Endothelial cell of umbilical vein (primary cell): ENCODE measurements at regions not wholly inside any gene's neighbourhood (a gene's known extent, or its start where the extent isn't known, plus 50 kb on each side); places are given as distances from the start of the nearest gene placed in this dataset.

Experiments used
- BruUV-seq: library from RNA; stranded (reverse); fragments of 400-500 nt; replicated peaks from 2 replicates; lab custom pipeline; 2021; lab: Mats Ljungman, UMichigan
- CTCF ChIA-PET: fragments of 300-600, 350-600 bp; sonication (Branson Sonifier 250); formaldehyde crosslinking; loops from one replicate; lab custom pipeline; 2021; ENCODE audit warnings: antibody characterized with exemption, inconsistent platforms; lab: Charles Lee
- POLR2A ChIA-PET: fragments of 300-600, 350-600 bp; sonication (Branson Sonifier 250); formaldehyde crosslinking; loops from one replicate; lab custom pipeline; 2021; ENCODE audit warnings: antibody characterized with exemption, inconsistent platforms; lab: Charles Lee
- DNase-seq: peaks from one replicate; pipeline ENCODE4 v3.0.0-alpha.2; 2011; ENCODE audit warnings: low read depth, low spot score
- FAIRE-seq: peaks from 2 replicates; lab custom pipeline; 2011; peaks lifted over from hg19 to GRCh38; lab: Jason Lieb, UNC
- H2AFZ ChIP-seq: 2 replicates; pipeline ENCODE4 v1.6.0; 2012; ENCODE audit warnings: low read depth, low read length, control low read depth, inconsistent platforms
- H3K27ac ChIP-seq: 2 replicates; pipeline ENCODE4 v1.5.1; 2011; ENCODE audit warnings: low read depth, mild to moderate bottlenecking, control low read depth, low read length, moderate library complexity; ENCODE audit not compliant: insufficient read depth
- H3K27me3 ChIP-seq, 2 experiments: 2 replicates each; pipeline versions ENCODE4 v1.6.0 to v1.6.1; 2011; ENCODE audit warnings: low read length in 2 of 2, mixed read lengths in 1 of 2; ENCODE audit not compliant: control insufficient read depth in 2 of 2, insufficient read depth in 2 of 2
- H3K36me3 ChIP-seq, 2 experiments: 2 replicates in 1 of 2; 3 replicates in 1 of 2; pipeline ENCODE4 v1.5.1; 2011; ENCODE audit warnings: low read length in 2 of 2, mild to moderate bottlenecking in 1 of 2, moderate library complexity in 1 of 2; ENCODE audit not compliant: control insufficient read depth in 2 of 2, insufficient read depth in 2 of 2; ENCODE audit errors: extremely low read depth in 1 of 2
- H3K4me1 ChIP-seq: 3 replicates; pipeline ENCODE4 v1.5.1; 2011; ENCODE audit warnings: mild to moderate bottlenecking, low read length; ENCODE audit not compliant: control insufficient read depth, insufficient read depth; ENCODE audit errors: extremely low read depth
- H3K4me2 ChIP-seq: 2 replicates; pipeline ENCODE4 v1.6.1; 2011; ENCODE audit warnings: low read length, control low read depth, mixed read lengths; ENCODE audit not compliant: insufficient read depth
- H3K4me3 ChIP-seq, 3 experiments: fragments of 200-600 bp in 1 of 3; sonication (generic), shearing (Covaris generic) in 1 of 3; replicated peaks in 1 of 3; 2 replicates each; pipeline ENCODE4 v1.5.1; 2011 to 2016; ENCODE audit warnings: control low read depth in 3 of 3, low read length in 3 of 3, mild to moderate bottlenecking in 2 of 3, inconsistent platforms in 1 of 3, low read depth in 1 of 3, moderate library complexity in 1 of 3; ENCODE audit not compliant: insufficient read depth in 1 of 3
- H3K79me2 ChIP-seq: 2 replicates; pipeline ENCODE4 v1.6.0; 2012; ENCODE audit warnings: low read length, inconsistent platforms; ENCODE audit not compliant: control insufficient read depth, insufficient read depth
- H3K9ac ChIP-seq: replicated peaks from 2 replicates; pipeline ENCODE3; 2011; ENCODE audit warnings: low read length, control low read depth; ENCODE audit not compliant: insufficient read depth; ENCODE audit errors: extremely low read depth
- H3K9me1 ChIP-seq: replicated peaks from 3 replicates; pipeline ENCODE4 v1.6.0; 2011; ENCODE audit warnings: mild to moderate bottlenecking, low read length; ENCODE audit not compliant: control insufficient read depth, insufficient read depth; ENCODE audit errors: extremely low read depth
- H3K9me3 ChIP-seq: replicated peaks from 2 replicates; pipeline ENCODE4 v1.5.1; 2012; ENCODE audit warnings: low read length, inconsistent platforms; ENCODE audit not compliant: control insufficient read depth, insufficient read depth
- H4K20me1 ChIP-seq: replicated peaks from 2 replicates; pipeline ENCODE3; 2011; ENCODE audit warnings: mild to moderate bottlenecking, low read length; ENCODE audit not compliant: control insufficient read depth, insufficient read depth; ENCODE audit errors: extremely low read depth
- EZH2 ChIP-seq: IDR thresholded peaks from 2 replicates; pipeline ENCODE4 v1.6.1; 2012; ENCODE audit warnings: borderline replicate concordance, low read depth, mild to moderate bottlenecking, moderate library complexity, low read length, inconsistent platforms; ENCODE audit not compliant: severe bottlenecking
- FOS ChIP-seq: IDR thresholded peaks from 2 replicates; pipeline ENCODE4 v1.6.1; 2011; ENCODE audit warnings: mild to moderate bottlenecking, low read length, moderate library complexity, borderline replicate concordance; ENCODE audit not compliant: insufficient read depth
- GATA2 ChIP-seq: IDR thresholded peaks from 2 replicates; pipeline ENCODE4 v1.7.0; 2011; ENCODE audit warnings: low read depth, mild to moderate bottlenecking, moderate library complexity, mixed read lengths, low read length; ENCODE audit not compliant: insufficient read length, insufficient read depth
- MAX ChIP-seq: IDR thresholded peaks from 2 replicates; pipeline ENCODE4 v1.6.1; 2011; ENCODE audit not compliant: insufficient read depth, insufficient read length
- POLR2A ChIP-seq: IDR thresholded peaks from 2 replicates; pipeline ENCODE4 v1.6.1; 2012; ENCODE audit warnings: low read depth, mild to moderate bottlenecking, control low read depth, low read length
- POLR2AphosphoS5 ChIP-seq: IDR thresholded peaks from 2 replicates; pipeline ENCODE4 v1.6.1; 2012; ENCODE audit warnings: low read depth, mild to moderate bottlenecking, control low read depth, low read length, moderate library complexity; ENCODE audit not compliant: insufficient read depth
- dilution Hi-C: fragments of 300-500 bp; cut with MboI; formaldehyde crosslinking; loops from one replicate; pipeline ENCODE4 v1.15.0; 2019; ENCODE audit warnings: low sequenced_read_pairs; ENCODE audit not compliant: extremely low pct_ligation_motif_present
- intact Hi-C: fragments of 100-400 bp; cut with micrococcal nuclease; formaldehyde crosslinking; loops from one replicate; pipeline ENCODE4 v1.10.0; 2022
- TF ChIP-seq, protein P1 (sequence below), 2 donors: IDR thresholded peaks; 1 replicate in 1 of 2; 2 replicates in 1 of 2; pipeline ENCODE4 v1.5.1; 2011; ENCODE audit warnings: low read length in 2 of 2, mild to moderate bottlenecking in 2 of 2, moderate library complexity in 2 of 2, control low read depth in 1 of 2, inconsistent platforms in 1 of 2, low read depth in 1 of 2; ENCODE audit not compliant: insufficient read depth in 1 of 2; ENCODE audit errors: extremely low read depth in 1 of 2

- no peaks in the 10 kb centered on the region for H3K9me1 ChIP-seq
- no TSS peak for BruUV-seq
- CTCF ChIA-PET: interaction anchor here (0.9 to 2.3 kb wide), 3 partner anchors 10 to 570 kb away, joined by 3 to 15 read pairs (median 4); no protein-coding TSS in a partner anchor
- H3K27ac ChIP-seq: no peak overlapping the region
- no peaks in the 10 kb centered on the region for H3K27me3 ChIP-seq
- no peaks in the 10 kb centered on the region for H4K20me1 ChIP-seq
- no peaks in the 10 kb centered on the region for H3K36me3 ChIP-seq
- dilution Hi-C loops (no loop called here), intact Hi-C loops (no loop called here)
- H3K9me3 ChIP-seq: no peaks in the 10 kb centered on the region
- no peaks in the 10 kb centered on the region for H3K79me2 ChIP-seq
- TF ChIP-seq FOS (no peak), MAX (no peak), POLR2AphosphoS5 (no peak), POLR2A (no peak), GATA2 (no peak), EZH2 (no peak)
- TF ChIP-seq, protein P1, sequence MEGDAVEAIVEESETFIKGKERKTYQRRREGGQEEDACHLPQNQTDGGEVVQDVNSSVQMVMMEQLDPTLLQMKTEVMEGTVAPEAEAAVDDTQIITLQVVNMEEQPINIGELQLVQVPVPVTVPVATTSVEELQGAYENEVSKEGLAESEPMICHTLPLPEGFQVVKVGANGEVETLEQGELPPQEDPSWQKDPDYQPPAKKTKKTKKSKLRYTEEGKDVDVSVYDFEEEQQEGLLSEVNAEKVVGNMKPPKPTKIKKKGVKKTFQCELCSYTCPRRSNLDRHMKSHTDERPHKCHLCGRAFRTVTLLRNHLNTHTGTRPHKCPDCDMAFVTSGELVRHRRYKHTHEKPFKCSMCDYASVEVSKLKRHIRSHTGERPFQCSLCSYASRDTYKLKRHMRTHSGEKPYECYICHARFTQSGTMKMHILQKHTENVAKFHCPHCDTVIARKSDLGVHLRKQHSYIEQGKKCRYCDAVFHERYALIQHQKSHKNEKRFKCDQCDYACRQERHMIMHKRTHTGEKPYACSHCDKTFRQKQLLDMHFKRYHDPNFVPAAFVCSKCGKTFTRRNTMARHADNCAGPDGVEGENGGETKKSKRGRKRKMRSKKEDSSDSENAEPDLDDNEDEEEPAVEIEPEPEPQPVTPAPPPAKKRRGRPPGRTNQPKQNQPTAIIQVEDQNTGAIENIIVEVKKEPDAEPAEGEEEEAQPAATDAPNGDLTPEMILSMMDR (IDR thresholded peaks at IDR 0.05; ENCODE audit: extremely low read depth in 1 of 2, insufficient read depth in 1 of 2, low read depth in 1 of 2, low read length in 2 of 2): no peak
- no peak overlapping the region for H2AFZ ChIP-seq
- DNase-seq (no peak), FAIRE-seq (no peak)
- H3K9ac ChIP-seq: no peak overlapping the region
- peaks cover 24% of the 10 kb centered on the region for H3K4me1 ChIP-seq
- no peak overlapping the region for H3K4me2 ChIP-seq
- no peak overlapping the region for H3K4me3 ChIP-seq
- POLR2A ChIA-PET: no interaction called here
Observed at GRCh38 chr6:139939189-139939979, 564.9 kb upstream of the CITED2 start.
